DMS 273 (cell line): ENCODE measurements at regions not wholly inside any gene's neighbourhood (a gene's known extent, or its start where the extent isn't known, plus 50 kb on each side); places are given as distances from the start of the nearest gene placed in this dataset.
"Not testable (repeated sequence)": the region's sequence is repeated elsewhere in the genome, so short reads cannot be mapped to it uniquely, and the experiment has no call there.

Experiments
- DNase-seq: peaks from one replicate; lab custom pipeline; 2025; ENCODE audit not compliant: unreplicated experiment; lab: John Stamatoyannopoulos, UW

GRCh38 chr2:111522231-111522768, 361.7 kb downstream of the ANAPC1 start:
- DNase-seq, result no peak

GRCh38 chr2:111523009-111523408, 361.0 kb downstream of the ANAPC1 start:
- peak; percentile 12 for DNase-seq

GRCh38 chr2:111525026-111525425, 359.0 kb downstream of the ANAPC1 start:
- DNase-seq, result not testable (repeated sequence)

- DNase-seq, result peak; percentile 24
These were observed 357.9 kb downstream of the ANAPC1 start for GRCh38 chr2:111526041-111526639.

- not testable (repeated sequence) for DNase-seq
These were observed 356.1 kb downstream of the ANAPC1 start for GRCh38 chr2:111527707-111528400.

- not testable (repeated sequence) for DNase-seq
These were observed 355.0 kb downstream of the ANAPC1 start for GRCh38 chr2:111529022-111529421.

GRCh38 chr2:111530239-111530965, 353.6 kb downstream of the ANAPC1 start:
- not testable (repeated sequence) for DNase-seq

GRCh38 chr2:111532682-111533556, 351.1 kb downstream of the ANAPC1 start:
- DNase-seq, result not testable (repeated sequence)

- peak; percentile 14 for DNase-seq
These were observed 350.3 kb downstream of the ANAPC1 start for GRCh38 chr2:111533557-111534247.

GRCh38 chr2:111534910-111535352, 349.1 kb downstream of the ANAPC1 start:
- peak; percentile 33 for DNase-seq

- no peak for DNase-seq
These were observed 348.6 kb downstream of the ANAPC1 start for GRCh38 chr2:111535404-111535803.

GRCh38 chr2:111537078-111537655, 346.8 kb downstream of the ANAPC1 start:
- DNase-seq, result no peak

GRCh38 chr2:111539991-111540390, 344.0 kb downstream of the ANAPC1 start:
- DNase-seq, result not testable (repeated sequence)

- not testable (repeated sequence) for DNase-seq
These were observed 341.7 kb downstream of the ANAPC1 start for GRCh38 chr2:111542120-111542774.

- DNase-seq, result not testable (repeated sequence)
These were observed 340.0 kb downstream of the ANAPC1 start for GRCh38 chr2:111544006-111544405.

- DNase-seq, result not testable (repeated sequence)
These were observed 338.1 kb downstream of the ANAPC1 start for GRCh38 chr2:111545723-111546431.

GRCh38 chr2:111546578-111546977, 337.4 kb downstream of the ANAPC1 start:
- DNase-seq, result not testable (repeated sequence)

- not testable (repeated sequence) for DNase-seq
These were observed 334.8 kb downstream of the ANAPC1 start for GRCh38 chr2:111549174-111549573.
